ENCODE measurements at regions not wholly inside any gene's neighbourhood (a gene's known extent, or its start where the extent isn't known, plus 50 kb on each side); places are given as distances from the start of the nearest gene placed in this dataset.

GRCh38 chr6:105608711-105609374, 206.0 kb upstream of the PREP start:
- TF ChIP-seq MYC (IDR thresholded peaks at IDR 0.05; ENCODE audit: low read depth, low read length) (no peak), POLR2A (IDR thresholded peaks at IDR 0.05; ENCODE audit: extremely low read depth, insufficient read length) (no peak)
